RWPE2 (cell line): ENCODE measurements at regions not wholly inside any gene's neighbourhood (a gene's known extent, or its start where the extent isn't known, plus 50 kb on each side); places are given as distances from the start of the nearest gene placed in this dataset.

Source experiments
- ATAC-seq: fragments of 200-7000 bp; cut with Tn5 transposase; 3 replicates; pipeline ENCODE4 v1.9.1; 2021; ENCODE audit warnings: low read depth
- DNase-seq: peaks from one replicate; pipeline ENCODE4 v3.0.0-alpha.2; 2020; ENCODE audit warnings: low spot score
- H3K27ac ChIP-seq: fragments of 450-650 bp; 2 replicates; pipeline ENCODE4 v1.5.1; 2017; ENCODE audit warnings: mild to moderate bottlenecking; ENCODE audit not compliant: poor library complexity, severe bottlenecking
- H3K27me3 ChIP-seq: fragments of 250-450 bp; sonication (Bioruptor Pico); 2 replicates; pipeline ENCODE4 v1.5.1; 2021; ENCODE audit warnings: mild to moderate bottlenecking, moderate library complexity; ENCODE audit not compliant: insufficient read depth, poor library complexity, severe bottlenecking
- H3K36me3 ChIP-seq: fragments of 250-450 bp; sonication (Bioruptor Pico); 2 replicates; pipeline ENCODE4 v1.5.1; 2020; ENCODE audit warnings: low read depth, mild to moderate bottlenecking, moderate library complexity
- H3K4me1 ChIP-seq: fragments of 250-450 bp; sonication (Bioruptor Pico); 2 replicates; pipeline ENCODE4 v1.5.1; 2021; ENCODE audit warnings: mild to moderate bottlenecking, moderate library complexity; ENCODE audit not compliant: insufficient read depth, poor library complexity, severe bottlenecking
- H3K4me3 ChIP-seq: fragments of 250-450 bp; sonication (Bioruptor Pico); 2 replicates; pipeline ENCODE4 v1.5.1; 2021; ENCODE audit warnings: mild to moderate bottlenecking, moderate library complexity; ENCODE audit not compliant: severe bottlenecking
- H3K9me3 ChIP-seq: fragments of 250-450 bp; sonication (Bioruptor Pico); 2 replicates; pipeline ENCODE4 v1.5.1; 2021; ENCODE audit warnings: mild to moderate bottlenecking, moderate library complexity; ENCODE audit not compliant: severe bottlenecking
- TF ChIP-seq, protein P1 (sequence below): fragments of 450-650 bp; IDR thresholded peaks from one replicate; pipeline ENCODE4 v1.5.1; 2017; ENCODE audit warnings: mild to moderate bottlenecking, moderate library complexity; ENCODE audit not compliant: poor library complexity, severe bottlenecking

DNA sequence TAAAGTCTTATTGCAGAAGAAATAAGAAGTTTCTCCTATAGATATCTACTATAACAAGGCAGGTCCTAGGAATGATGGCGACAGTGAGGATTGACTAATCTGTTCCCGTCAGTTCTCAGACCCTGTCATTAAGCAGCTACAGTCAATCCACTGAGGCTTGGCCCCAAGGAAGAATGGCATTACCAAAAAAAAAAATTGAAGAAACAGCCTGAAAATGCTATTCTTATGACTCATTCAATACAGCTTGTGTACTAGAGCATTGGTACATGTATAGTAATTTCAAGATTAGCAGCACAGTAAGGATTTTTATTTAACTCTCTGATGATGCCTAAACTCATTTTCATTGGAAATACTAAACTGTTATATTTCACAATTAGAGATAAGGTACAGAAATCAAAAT is 1096.1 kb upstream of the NXPH2 start:
- H3K27ac ChIP-seq = no peak overlapping the region
- DNase-seq = no peak

DNA sequence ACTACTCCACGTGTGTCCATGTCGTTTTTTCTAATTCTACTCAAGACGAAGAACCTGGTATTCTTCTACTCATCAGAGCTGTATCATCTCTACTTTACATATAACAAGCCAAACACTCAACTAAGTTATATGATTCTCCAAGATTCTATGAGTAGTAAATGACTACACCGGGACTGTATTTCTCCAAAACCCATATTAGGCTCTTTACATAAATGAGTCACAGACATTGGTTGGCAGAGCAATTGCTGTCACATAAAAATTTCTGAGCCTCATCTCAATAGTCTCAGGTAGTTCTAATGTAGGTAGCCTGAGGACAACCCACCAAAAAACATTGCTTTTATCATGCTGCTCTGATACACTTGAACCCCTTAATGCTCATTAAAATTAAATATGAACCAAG is 1092.3 kb upstream of the NXPH2 start:
- Histone ChIP-seq H3K27me3 (no peaks in the 10 kb centered on the region), H3K27ac (no peak overlapping the region), H3K36me3 (no peaks in the 10 kb centered on the region), H3K4me1 (no peaks in the 10 kb centered on the region), H3K9me3 (no peaks in the 10 kb centered on the region), H3K4me3 (no peak overlapping the region)
- TF ChIP-seq, protein P1, sequence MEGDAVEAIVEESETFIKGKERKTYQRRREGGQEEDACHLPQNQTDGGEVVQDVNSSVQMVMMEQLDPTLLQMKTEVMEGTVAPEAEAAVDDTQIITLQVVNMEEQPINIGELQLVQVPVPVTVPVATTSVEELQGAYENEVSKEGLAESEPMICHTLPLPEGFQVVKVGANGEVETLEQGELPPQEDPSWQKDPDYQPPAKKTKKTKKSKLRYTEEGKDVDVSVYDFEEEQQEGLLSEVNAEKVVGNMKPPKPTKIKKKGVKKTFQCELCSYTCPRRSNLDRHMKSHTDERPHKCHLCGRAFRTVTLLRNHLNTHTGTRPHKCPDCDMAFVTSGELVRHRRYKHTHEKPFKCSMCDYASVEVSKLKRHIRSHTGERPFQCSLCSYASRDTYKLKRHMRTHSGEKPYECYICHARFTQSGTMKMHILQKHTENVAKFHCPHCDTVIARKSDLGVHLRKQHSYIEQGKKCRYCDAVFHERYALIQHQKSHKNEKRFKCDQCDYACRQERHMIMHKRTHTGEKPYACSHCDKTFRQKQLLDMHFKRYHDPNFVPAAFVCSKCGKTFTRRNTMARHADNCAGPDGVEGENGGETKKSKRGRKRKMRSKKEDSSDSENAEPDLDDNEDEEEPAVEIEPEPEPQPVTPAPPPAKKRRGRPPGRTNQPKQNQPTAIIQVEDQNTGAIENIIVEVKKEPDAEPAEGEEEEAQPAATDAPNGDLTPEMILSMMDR = no peak
- no peak for ATAC-seq
- no peak for DNase-seq

More for the DNA sequence above, 1096.1 kb upstream of the NXPH2 start:
- Histone ChIP-seq H3K4me1 (no peaks in the 10 kb centered on the region), H3K4me3 (no peak overlapping the region), H3K27me3 (no peaks in the 10 kb centered on the region), H3K36me3 (no peaks in the 10 kb centered on the region), H3K9me3 (no peaks in the 10 kb centered on the region)
- ATAC-seq = no peak
- TF ChIP-seq, protein P1 = no peak

DNA sequence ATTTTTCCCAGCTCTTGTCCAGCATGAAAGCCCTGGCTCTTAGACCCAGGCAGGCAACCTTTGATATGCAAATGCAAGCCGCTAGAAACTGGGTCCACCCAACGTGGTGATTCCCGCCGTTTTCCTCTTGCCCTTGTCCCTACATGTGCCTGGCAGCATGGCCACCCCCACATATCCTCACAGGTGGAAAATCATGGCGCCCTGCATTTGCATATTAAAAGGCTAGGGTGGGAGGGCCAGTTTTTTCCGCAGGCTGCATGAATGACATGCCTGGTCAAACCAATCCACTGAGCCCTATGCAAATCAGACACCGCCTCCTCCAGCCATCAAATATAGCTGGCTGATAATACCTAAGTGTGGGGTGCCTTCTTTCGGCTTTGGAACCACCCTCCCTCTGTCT is 1091.8 kb upstream of the NXPH2 start:
- ATAC-seq (no peak), DNase-seq (no peak)
- Histone ChIP-seq H3K4me3 (no peak overlapping the region), H3K27me3 (no peaks in the 10 kb centered on the region), H3K27ac (no peak overlapping the region), H3K9me3 (no peaks in the 10 kb centered on the region), H3K4me1 (no peaks in the 10 kb centered on the region), H3K36me3 (no peaks in the 10 kb centered on the region)
- TF ChIP-seq, protein P1 = no peak

DNA sequence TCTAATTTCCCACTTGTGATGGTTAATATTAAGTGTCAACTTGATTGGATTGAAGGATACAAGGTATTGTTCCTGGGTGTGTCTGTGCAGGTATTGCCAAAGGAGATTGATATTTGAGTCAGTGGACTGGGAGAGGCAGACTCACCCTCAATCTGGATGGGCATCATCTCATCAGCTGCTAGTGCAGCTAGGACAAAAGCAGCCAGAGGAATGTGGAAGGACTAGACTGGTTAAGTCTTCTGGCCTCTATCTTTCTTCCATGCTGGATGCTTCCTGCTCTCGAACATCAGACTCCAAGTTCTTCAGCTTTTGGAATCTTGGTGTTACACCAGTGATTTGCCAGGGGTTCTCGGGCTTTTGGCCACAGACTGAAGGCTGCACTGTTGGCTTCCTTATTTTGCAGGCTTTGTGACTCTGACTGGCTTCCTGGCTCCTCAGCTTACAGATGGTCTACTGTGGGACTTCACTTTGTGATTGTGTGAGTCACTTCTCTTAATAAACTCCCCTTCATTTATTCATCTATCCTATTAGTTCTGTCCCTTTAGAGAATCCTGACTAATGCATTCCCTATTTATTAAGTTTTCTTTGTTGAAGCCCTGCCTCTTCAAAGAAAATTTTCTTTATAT is 1087.5 kb upstream of the NXPH2 start:
- TF ChIP-seq, protein P1 = no peak
- Histone ChIP-seq H3K4me1 (no peaks in the 10 kb centered on the region), H3K27ac (no peak overlapping the region), H3K36me3 (no peaks in the 10 kb centered on the region), H3K27me3 (no peaks in the 10 kb centered on the region), H3K4me3 (no peak overlapping the region), H3K9me3 (peaks cover 2% of the 10 kb centered on the region)
- ATAC-seq (no peak), DNase-seq (no peak)

DNA sequence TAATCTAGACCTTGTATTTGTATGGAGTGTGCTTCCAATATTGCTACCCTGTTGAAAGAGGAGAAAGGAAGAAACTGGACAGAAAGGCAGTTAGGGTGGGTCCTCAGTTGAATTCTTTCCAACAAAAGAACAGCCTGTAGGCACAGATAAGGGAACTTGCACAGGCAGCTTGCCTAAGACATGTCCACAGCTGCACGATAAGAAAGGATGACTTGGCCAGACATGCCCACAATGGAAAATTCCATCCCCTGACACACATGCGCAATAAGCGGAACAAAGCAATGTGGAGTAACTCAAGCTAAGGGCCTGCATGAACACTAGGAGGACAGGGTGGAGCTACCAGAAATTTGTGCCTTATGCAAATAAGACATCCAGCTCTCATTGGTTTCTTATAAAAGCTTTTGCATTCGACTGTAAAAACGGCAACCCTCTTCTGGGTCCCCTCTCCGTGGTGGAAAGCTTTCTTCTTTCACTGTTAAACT is 1084.7 kb upstream of the NXPH2 start:
- ATAC-seq = no peak
- no peak overlapping the region for H3K4me3 ChIP-seq
- DNase-seq = no peak
- peaks cover 2% of the 10 kb centered on the region for H3K9me3 ChIP-seq
- no peak overlapping the region for H3K27ac ChIP-seq
- H3K27me3 ChIP-seq = no peaks in the 10 kb centered on the region
- H3K36me3 ChIP-seq = no peaks in the 10 kb centered on the region
- TF ChIP-seq, protein P1 = no peak
- H3K4me1 ChIP-seq = no peaks in the 10 kb centered on the region
